Neural progenitor cell (in vitro differentiated cells): ENCODE measurements at regions not wholly inside any gene's neighbourhood (a gene's known extent, or its start where the extent isn't known, plus 50 kb on each side); places are given as distances from the start of the nearest gene placed in this dataset.

Source experiments
- DNase-seq: peaks from one replicate; pipeline ENCODE4 v3.0.0-alpha.2; 2016; ENCODE audit warnings: low spot score
- H2AFZ ChIP-seq: fragments of 200-600 bp; sonication (generic); replicated peaks from 2 replicates; pipeline ENCODE4 v1.6.1; 2016; ENCODE audit warnings: antibody characterized with exemption
- H3F3A ChIP-seq: fragments of 200-600 bp; sonication (generic); 2 replicates; pipeline ENCODE4 v1.6.1; 2016; ENCODE audit warnings: antibody characterized with exemption, low read depth
- H3K27ac ChIP-seq: fragments of 200-600 bp; sonication (generic); 2 replicates; pipeline ENCODE4 v1.5.1; 2016; ENCODE audit warnings: mild to moderate bottlenecking
- H3K27me3 ChIP-seq: fragments of 200-600 bp; sonication (generic); 2 replicates; pipeline ENCODE4 v1.6.1; 2016; ENCODE audit warnings: mild to moderate bottlenecking, moderate library complexity
- H3K36me3 ChIP-seq: fragments of 200-600 bp; sonication (generic); 2 replicates; pipeline ENCODE4 v1.5.1; 2016
- H3K4me1 ChIP-seq: fragments of 200-600 bp; sonication (generic); 2 replicates; pipeline ENCODE4 v1.6.1; 2016; ENCODE audit warnings: mixed run types
- H3K4me2 ChIP-seq: fragments of 200-600 bp; sonication (generic); 2 replicates; pipeline ENCODE4 v1.6.1; 2016
- H3K4me3 ChIP-seq: fragments of 200-600 bp; sonication (generic); 2 replicates; pipeline ENCODE4 v1.5.1; 2016
- H3K79me2 ChIP-seq: fragments of 200-600 bp; sonication (generic); 2 replicates; pipeline ENCODE4 v1.6.1; 2016; ENCODE audit warnings: low read depth
- H3K9ac ChIP-seq: fragments of 200-600 bp; sonication (generic); 2 replicates; pipeline ENCODE4 v1.6.1; 2016
- H3K9me3 ChIP-seq: fragments of 200-600 bp; sonication (generic); 2 replicates; pipeline ENCODE4 v1.5.1; 2016; ENCODE audit warnings: low read depth
- H4K20me1 ChIP-seq: fragments of 200-600 bp; sonication (generic); 2 replicates; pipeline ENCODE4 v1.6.1; 2016; ENCODE audit warnings: low read depth
- H3K27ac Mint-ChIP-seq: 3 replicates; pipeline ENCODE4 v1.8.0; 2021; ENCODE audit warnings: mixed read lengths
- H3K27me3 Mint-ChIP-seq: 2 replicates; pipeline ENCODE4 v1.8.0; 2022; ENCODE audit warnings: low read depth, mild to moderate bottlenecking, inconsistent platforms, moderate library complexity, mixed read lengths; ENCODE audit not compliant: insufficient read depth
- H3K36me3 Mint-ChIP-seq: 3 replicates; pipeline ENCODE4 v1.8.0; 2021; ENCODE audit warnings: mixed read lengths
- H3K4me1 Mint-ChIP-seq: 3 replicates; pipeline ENCODE4 v1.8.0; 2021; ENCODE audit warnings: mixed read lengths
- H3K4me3 Mint-ChIP-seq: 3 replicates; pipeline ENCODE4 v1.8.0; 2021; ENCODE audit warnings: mild to moderate bottlenecking, moderate library complexity, mixed read lengths
- H3K9me3 Mint-ChIP-seq: 3 replicates; pipeline ENCODE4 v1.8.0; 2020; ENCODE audit warnings: mixed read lengths
- CTCF ChIP-seq: fragments of 200-600 bp; sonication (generic); IDR thresholded peaks from 2 replicates; pipeline ENCODE4 v1.5.1; 2017; ENCODE audit warnings: antibody characterized with exemption, mild to moderate bottlenecking
- EZH2 ChIP-seq: fragments of 200-600 bp; sonication (generic); IDR thresholded peaks from 2 replicates; pipeline ENCODE4 v1.6.1; 2017; ENCODE audit warnings: antibody characterized with exemption, mild to moderate bottlenecking, moderate library complexity
- EZH2phosphoT487 ChIP-seq: fragments of 200-600 bp; sonication (generic); IDR thresholded peaks from 2 replicates; pipeline ENCODE4 v1.6.1; 2017; ENCODE audit warnings: antibody characterized with exemption

DNA sequence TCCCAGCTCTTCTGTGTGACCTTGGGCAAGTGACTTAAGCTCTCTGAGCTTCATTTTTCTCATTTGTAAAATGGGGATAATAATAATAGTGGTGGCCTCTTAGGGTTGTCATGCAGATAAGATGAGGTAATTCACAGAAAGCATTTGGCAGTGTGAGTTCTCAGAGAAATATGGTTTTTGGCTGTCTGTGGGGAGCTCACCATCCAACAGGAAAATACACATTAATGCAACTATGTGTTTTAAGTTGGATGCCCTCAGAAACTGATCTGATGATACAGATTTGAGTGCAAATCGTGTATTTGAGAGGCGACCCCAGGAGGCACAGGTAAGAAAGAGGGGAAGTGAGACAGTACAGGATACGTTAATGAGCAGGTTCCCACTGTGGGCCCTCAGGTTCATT is 56.1 kb upstream of the SPRED2 start:
- no peak for TF ChIP-seq EZH2phosphoT487
- TF ChIP-seq EZH2, result no peak
- TF ChIP-seq CTCF, result no peak
- H3K27ac ChIP-seq, result no peak overlapping the region
- Mint-ChIP-seq H3K9me3 (peaks cover 11% of the 10 kb centered on the region), H3K27ac (no peak overlapping the region), H3K4me3 (no peak overlapping the region), H3K4me1 (no peaks in the 10 kb centered on the region), H3K36me3 (no peaks in the 10 kb centered on the region), H3K27me3 (peaks cover 3% of the 10 kb centered on the region)
- H3K4me2 ChIP-seq, result no peak overlapping the region
- no peak for DNase-seq
- no peak overlapping the region for H2AFZ ChIP-seq
- H3K9me3 ChIP-seq, result no peaks in the 10 kb centered on the region
- no peaks in the 10 kb centered on the region for H3K36me3 ChIP-seq
- H4K20me1 ChIP-seq, result no peaks in the 10 kb centered on the region
- no peaks in the 10 kb centered on the region for H3F3A ChIP-seq
- no peaks in the 10 kb centered on the region for H3K79me2 ChIP-seq
- no peak overlapping the region for H3K4me3 ChIP-seq
- peaks cover 3% of the 10 kb centered on the region for H3K27me3 ChIP-seq
- no peak overlapping the region for H3K9ac ChIP-seq
- H3K4me1 ChIP-seq, result peaks cover 5% of the 10 kb centered on the region

- no peak overlapping the region for H3K4me3 Mint-ChIP-seq
- Histone ChIP-seq H3K9ac (no peak overlapping the region), H3K4me2 (no peak overlapping the region), H3K27me3 (no peaks in the 10 kb centered on the region), H3K36me3 (no peaks in the 10 kb centered on the region), H4K20me1 (no peaks in the 10 kb centered on the region), H3K27ac (no peak overlapping the region), H3K4me3 (no peak overlapping the region), H3K4me1 (peaks cover 5% of the 10 kb centered on the region), H2AFZ (no peak overlapping the region), H3K79me2 (no peaks in the 10 kb centered on the region), H3F3A (no peaks in the 10 kb centered on the region), H3K9me3 (no peaks in the 10 kb centered on the region)
- H3K36me3 Mint-ChIP-seq, result no peaks in the 10 kb centered on the region
- DNase-seq, result no peak
- no peaks in the 10 kb centered on the region for H3K4me1 Mint-ChIP-seq
- peaks cover 5% of the 10 kb centered on the region for H3K27me3 Mint-ChIP-seq
- no peak overlapping the region for H3K27ac Mint-ChIP-seq
- no peak for TF ChIP-seq EZH2
- no peak for TF ChIP-seq CTCF
- no peak for TF ChIP-seq EZH2phosphoT487
- H3K9me3 Mint-ChIP-seq, result peaks cover 11% of the 10 kb centered on the region
Measured at GRCh38 chr2:65487404-65487803, 55.0 kb upstream of the SPRED2 start.

DNA sequence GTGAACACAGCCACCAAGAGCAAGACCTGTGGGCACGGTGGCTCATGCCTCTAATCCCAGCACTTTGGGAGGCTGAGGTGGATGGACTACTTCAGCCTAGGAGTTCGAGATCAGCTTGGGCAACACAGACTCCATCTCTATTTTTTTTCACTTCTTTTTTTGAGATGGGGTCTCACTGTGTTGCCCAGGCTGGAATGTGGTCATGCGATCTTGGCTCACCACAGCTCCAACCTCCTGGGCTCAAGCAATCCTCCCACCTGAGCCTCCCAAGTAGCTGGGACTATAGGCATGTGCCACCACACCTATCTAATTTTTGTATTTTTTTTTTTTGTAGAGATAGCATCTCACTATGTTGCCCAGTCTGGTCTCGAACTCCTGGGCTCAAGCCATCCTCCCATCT is 54.4 kb upstream of the SPRED2 start:
- Histone ChIP-seq H3K9me3 (no peaks in the 10 kb centered on the region), H3K4me3 (no peak overlapping the region), H3K79me2 (no peaks in the 10 kb centered on the region), H3K4me1 (peaks cover 5% of the 10 kb centered on the region), H3F3A (no peaks in the 10 kb centered on the region), H3K27ac (no peak overlapping the region), H3K36me3 (no peaks in the 10 kb centered on the region), H3K9ac (no peak overlapping the region), H2AFZ (no peak overlapping the region), H3K4me2 (no peak overlapping the region), H4K20me1 (no peaks in the 10 kb centered on the region), H3K27me3 (no peaks in the 10 kb centered on the region)
- no peak for TF ChIP-seq EZH2phosphoT487
- no peak for TF ChIP-seq CTCF
- no peak for TF ChIP-seq EZH2
- no peak overlapping the region for H3K27ac Mint-ChIP-seq
- no peak for DNase-seq
- no peaks in the 10 kb centered on the region for H3K36me3 Mint-ChIP-seq
- H3K27me3 Mint-ChIP-seq, result peaks cover 6% of the 10 kb centered on the region
- H3K9me3 Mint-ChIP-seq, result peaks cover 11% of the 10 kb centered on the region
- H3K4me1 Mint-ChIP-seq, result no peaks in the 10 kb centered on the region
- H3K4me3 Mint-ChIP-seq, result no peak overlapping the region

GRCh38 chr2:65486282-65486681 is 53.9 kb upstream of the SPRED2 start:
- DNase-seq, result no peak
- Mint-ChIP-seq H3K36me3 (no peaks in the 10 kb centered on the region), H3K27me3 (peaks cover 8% of the 10 kb centered on the region), H3K27ac (no peak overlapping the region), H3K4me1 (no peaks in the 10 kb centered on the region), H3K9me3 (peaks cover 11% of the 10 kb centered on the region), H3K4me3 (no peak overlapping the region)
- no peaks in the 10 kb centered on the region for H3K9me3 ChIP-seq
- H3F3A ChIP-seq, result no peaks in the 10 kb centered on the region
- no peak for TF ChIP-seq EZH2phosphoT487
- TF ChIP-seq CTCF, result no peak
- TF ChIP-seq EZH2, result no peak
- peaks cover 5% of the 10 kb centered on the region for H3K4me1 ChIP-seq
- H3K4me3 ChIP-seq, result no peak overlapping the region
- no peak overlapping the region for H2AFZ ChIP-seq
- H3K4me2 ChIP-seq, result no peak overlapping the region
- H3K27ac ChIP-seq, result no peak overlapping the region
- no peaks in the 10 kb centered on the region for H3K27me3 ChIP-seq
- H3K79me2 ChIP-seq, result no peaks in the 10 kb centered on the region
- H4K20me1 ChIP-seq, result no peaks in the 10 kb centered on the region
- no peaks in the 10 kb centered on the region for H3K36me3 ChIP-seq
- H3K9ac ChIP-seq, result no peak overlapping the region
